HG03521 (cell line): ENCODE measurements at regions not wholly inside any gene's neighbourhood (a gene's known extent, or its start where the extent isn't known, plus 50 kb on each side); places are given as distances from the start of the nearest gene placed in this dataset.

Experiments used
- ATAC-seq: cut with Tn5 transposase; IDR thresholded peaks from one replicate; pipeline ENCODE4 v1.9.1; 2021; ENCODE audit warnings: mild to moderate bottlenecking, moderate library complexity; ENCODE audit not compliant: unreplicated experiment

DNA sequence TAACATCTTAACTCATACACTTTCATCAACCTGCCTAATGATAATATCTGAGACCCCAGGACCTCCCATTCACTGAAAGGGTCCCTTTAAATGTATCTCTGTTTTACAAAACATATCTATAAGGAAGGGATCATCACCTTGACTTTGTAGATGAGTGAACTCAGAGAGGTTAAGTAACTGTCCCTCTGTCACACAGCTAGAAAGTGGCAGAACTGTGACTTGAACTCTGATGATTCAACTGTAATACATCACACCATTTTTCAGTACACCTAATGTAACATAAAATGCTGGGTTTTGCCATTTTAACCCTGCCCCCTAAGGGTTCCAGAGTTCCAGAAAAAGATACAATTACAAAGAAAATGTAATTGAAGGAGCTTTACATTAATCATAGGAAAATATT lies 234.6 kb downstream of the ZEB2 start:
- ATAC-seq, result no peak

DNA sequence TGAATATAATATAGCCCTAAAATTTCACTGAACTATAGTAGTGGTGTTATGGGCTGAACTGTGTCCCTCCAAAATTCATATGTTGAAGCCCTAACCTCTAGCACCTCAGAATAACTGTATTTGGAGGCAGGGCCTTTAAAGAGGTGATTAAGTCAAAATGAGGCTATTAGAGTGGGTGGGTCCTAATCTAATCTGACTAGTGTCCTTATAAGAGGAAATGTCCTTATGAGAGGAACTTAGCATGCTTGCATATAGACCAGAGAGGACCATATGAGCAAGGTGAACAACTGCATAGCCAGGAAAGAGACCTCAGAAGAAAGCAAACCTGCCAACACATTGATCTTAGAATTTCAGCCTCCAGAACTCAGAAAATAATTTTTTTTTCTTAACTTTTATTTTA lies 238.4 kb downstream of the ZEB2 start:
- no peak for ATAC-seq

DNA sequence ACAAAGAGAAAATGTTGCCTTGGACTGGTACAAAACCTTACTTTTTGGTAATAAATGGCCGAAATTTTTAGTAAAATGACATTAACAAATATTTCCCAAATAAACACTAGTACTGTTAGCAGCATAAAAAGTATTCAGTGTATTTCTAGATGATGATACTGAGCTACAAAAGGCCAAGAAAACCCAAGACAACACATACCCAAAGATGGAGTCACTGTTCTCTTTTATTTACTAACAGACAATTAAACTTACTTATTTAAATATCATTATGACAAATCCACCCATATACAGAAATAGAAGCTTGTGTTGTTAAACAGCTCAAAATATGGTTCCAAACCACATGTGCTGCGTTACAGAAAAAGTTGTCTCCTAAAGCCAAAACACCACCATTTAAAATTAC lies 239.9 kb downstream of the ZEB2 start:
- ATAC-seq, result no peak

GRCh38 chr2:144279165-144279564 lies 240.8 kb downstream of the ZEB2 start:
- ATAC-seq, result no peak

GRCh38 chr2:144277622-144278354 lies 242.1 kb downstream of the ZEB2 start:
- ATAC-seq, result no peak

GRCh38 chr2:144275340-144275739 lies 244.6 kb downstream of the ZEB2 start:
- ATAC-seq, result no peak

DNA sequence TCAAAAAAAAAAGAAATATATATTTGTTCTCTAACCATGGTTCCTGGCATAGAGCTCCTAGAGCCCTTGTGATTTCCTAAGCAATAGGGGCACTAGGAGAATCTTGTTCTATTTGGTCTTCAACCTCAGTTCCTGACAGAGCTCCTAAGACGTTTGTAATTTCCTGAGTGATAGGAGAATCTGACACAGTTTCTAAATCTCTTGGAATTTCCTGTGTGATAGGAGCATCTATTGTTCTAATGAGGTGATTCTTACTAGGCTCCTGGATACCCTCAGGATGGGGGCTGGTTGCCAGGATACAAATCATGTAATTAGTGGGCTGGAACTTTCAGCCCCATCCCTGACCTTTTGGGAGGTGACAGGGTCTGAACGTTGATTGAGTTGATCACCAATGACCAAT lies 245.8 kb downstream of the ZEB2 start:
- no peak for ATAC-seq

GRCh38 chr2:144270951-144271350 lies 249.0 kb downstream of the ZEB2 start:
- ATAC-seq, result no peak

- ATAC-seq, result no peak
Observed at GRCh38 chr2:144268036-144268678, 251.8 kb downstream of the ZEB2 start.

DNA sequence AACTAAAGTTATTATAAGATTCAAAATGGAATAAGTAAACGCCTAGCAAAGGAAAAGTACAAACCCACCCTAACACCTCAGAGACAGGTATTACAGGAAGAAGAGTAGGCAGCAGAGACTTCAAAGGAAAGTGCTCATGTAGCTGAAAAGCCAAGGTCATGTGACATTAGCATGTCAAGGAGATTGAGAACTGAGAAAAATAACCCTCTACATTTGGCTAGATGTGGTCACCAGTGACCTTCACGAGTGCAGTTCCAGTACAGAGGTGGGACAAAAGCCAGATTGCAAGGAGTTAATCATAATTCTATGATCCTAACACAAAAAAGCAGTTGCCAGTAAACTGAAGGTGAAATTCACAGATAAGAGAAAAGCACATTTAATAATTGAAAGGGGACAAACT lies 252.7 kb downstream of the ZEB2 start:
- ATAC-seq, result peak; percentile 72

DNA sequence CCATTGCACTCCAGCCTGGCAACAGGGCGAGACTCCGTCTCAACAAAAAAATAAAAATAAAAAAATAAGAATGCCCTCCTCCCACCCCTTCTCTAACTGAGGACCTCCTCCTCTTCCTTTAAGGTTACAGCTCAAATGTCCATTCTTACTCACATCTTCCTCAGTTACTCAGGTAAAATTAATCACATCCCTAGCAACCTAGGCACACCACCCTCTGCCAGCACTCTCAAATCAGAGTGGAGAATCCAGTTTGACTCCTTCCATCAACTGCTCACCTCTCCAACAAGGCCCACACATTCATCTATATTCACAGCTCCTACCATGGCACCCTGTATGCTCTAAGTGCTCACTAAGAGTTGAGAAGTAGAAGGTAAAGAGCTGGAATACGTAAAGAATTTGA lies 254.3 kb downstream of the ZEB2 start:
- no peak for ATAC-seq

- ATAC-seq, result no peak
Observed at GRCh38 chr2:144261966-144262365, 258.0 kb downstream of the ZEB2 start.

DNA sequence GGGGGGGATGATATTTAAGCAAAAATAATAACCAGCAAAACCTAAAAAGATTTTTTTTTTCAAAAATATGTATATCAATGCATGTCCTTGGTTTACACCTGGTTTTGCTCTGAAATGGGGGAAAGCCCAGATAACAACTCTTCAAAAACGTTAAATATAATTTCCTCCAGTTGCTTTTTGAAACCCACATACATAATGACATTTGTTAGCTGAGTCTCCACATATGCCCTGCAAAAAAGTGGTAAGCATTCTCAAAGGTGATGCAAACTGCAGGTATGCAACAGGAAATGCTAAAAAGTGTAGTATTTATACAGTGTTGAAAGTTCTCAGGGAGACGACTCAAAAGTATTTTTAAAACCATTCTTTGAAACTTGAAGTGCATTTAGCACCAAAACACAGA lies 258.6 kb downstream of the ZEB2 start:
- ATAC-seq, result no peak

GRCh38 chr2:144259332-144259731 lies 260.6 kb downstream of the ZEB2 start:
- ATAC-seq, result no peak

- ATAC-seq, result no peak
Observed at GRCh38 chr2:144258154-144258553, 261.8 kb downstream of the ZEB2 start.

DNA sequence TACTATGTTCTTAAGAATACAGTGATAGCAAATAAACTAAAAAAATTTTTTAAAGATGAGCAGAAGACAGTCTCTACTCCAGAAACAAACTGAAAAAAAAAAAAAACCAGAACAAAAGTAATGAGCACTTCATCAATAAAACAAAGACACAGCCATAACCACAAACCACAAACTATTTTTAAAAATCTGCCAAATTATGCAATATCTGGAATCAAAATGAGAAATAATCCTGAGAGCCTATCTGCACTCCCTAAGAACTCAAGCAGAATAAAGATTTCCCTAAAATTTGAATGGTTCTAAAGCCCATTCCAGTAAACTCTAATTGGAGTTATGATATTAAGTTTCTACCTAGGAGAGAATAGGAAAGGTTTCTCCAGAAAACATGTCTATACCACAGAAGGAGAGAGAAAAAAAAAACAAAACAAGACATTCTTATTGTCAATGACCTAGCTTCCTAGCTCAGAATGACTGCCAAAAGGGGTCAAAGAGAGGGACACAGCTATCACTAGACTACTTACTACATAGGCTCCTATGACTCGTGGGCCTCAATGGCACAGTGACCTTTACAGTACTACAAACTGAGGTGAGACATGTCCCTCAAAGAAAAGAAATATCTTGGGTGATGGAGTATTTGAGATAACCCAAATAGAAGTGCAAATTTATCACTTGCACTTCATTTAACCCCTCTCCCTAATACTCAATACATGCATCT lies 262.8 kb downstream of the ZEB2 start:
- ATAC-seq, result no peak

DNA sequence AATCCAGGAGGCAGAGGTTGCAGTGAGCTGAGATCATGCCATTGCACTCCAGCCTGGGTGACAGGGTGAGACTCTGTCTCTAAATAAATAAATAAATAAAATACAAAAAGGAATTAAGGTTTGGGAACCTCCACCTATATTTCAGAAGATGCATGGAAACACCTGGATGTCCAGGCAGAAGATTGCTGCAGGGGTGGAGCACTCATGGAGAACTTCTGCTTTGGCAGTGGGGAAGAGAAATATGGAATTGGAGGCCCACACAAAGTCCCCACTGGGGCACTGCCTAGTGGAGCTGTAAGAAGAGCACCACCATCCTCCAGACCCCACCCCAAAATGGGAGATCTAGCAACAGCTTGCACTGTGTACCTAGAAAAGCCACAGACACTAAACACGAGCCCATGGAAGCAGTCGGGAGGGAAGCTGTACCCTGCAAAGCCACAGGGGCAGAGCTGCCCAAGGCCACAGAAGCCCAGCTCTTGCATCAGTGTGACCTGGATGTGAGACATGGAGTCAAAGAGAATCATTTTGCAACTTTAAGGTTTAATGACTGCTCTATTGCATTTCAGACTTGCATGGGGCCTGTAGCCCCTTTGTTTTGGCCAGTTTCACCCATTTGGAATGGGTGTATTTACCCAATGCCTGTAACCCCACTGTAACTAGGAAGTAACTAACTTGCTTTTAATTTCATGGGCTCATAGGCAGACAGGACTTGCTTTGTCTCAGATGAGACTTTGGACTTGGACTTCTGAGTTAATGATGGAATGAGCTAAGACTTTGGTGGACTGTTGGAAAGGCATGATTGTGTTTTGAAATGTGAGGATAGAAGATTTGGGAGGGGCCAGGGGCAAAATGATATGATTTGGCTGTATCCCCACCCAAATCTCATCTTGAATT lies 265.3 kb downstream of the ZEB2 start:
- no peak for ATAC-seq

- ATAC-seq, result no peak
Observed at GRCh38 chr2:144253743-144254142, 266.2 kb downstream of the ZEB2 start.

- ATAC-seq, result no peak
Observed at GRCh38 chr2:144252694-144253093, 267.2 kb downstream of the ZEB2 start.

GRCh38 chr2:144249035-144249637 lies 270.8 kb downstream of the ZEB2 start:
- no peak for ATAC-seq
